HG03196 (cell line): ENCODE measurements at regions not wholly inside any gene's neighbourhood (a gene's known extent, or its start where the extent isn't known, plus 50 kb on each side); places are given as distances from the start of the nearest gene placed in this dataset.

Experiments used
- ATAC-seq: cut with Tn5 transposase; IDR thresholded peaks from one replicate; pipeline ENCODE4 v1.9.1; 2021; ENCODE audit not compliant: unreplicated experiment

DNA sequence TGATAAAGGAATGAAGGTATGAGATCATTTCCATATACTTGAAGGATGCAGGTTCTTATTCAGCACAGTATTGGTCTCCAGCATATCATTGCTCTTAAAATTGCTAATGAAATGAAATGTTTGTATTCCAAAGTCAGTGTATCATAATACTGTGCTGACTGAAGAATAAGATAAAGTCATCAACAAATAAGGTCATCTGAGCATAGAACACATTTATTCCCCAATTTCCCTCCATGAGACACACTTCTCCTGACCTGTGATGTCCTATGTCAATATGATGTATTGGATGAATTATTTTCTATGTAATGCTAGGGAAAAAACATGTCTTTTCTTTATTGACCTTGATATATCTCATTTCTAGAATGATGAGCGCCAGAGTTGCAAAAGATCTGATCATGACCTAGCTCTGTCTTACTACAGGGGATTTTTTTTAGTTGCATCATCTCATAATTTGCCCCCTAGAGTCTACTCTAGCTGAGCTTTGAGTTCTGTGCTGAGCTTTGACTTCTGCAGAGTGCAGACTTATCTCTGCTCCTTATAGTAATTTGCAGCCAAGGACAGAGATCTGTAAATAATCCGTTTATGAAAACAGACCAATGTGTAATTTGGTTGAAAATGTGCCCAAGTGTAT lies 859.8 kb downstream of the TRIB2 start:
- no peak for ATAC-seq

DNA sequence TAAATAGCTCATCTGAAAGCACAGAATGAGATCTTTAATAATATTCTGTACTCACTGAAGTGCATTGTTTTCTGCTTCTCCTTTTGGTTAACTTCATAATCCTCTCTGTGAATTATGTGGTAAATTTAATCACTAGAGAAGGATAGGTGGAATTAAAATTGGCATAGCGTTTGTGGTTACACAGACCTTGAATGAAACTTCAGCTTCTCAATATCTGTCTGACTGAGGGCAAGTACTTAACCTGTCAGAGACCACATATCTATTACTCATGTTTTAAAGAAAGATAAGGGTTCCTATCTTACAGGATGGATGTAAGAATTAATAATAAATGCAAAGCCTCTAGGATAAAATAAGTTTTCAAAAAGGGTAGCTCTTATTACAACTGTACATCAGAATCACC lies 861.8 kb downstream of the TRIB2 start:
- no peak for ATAC-seq

DNA sequence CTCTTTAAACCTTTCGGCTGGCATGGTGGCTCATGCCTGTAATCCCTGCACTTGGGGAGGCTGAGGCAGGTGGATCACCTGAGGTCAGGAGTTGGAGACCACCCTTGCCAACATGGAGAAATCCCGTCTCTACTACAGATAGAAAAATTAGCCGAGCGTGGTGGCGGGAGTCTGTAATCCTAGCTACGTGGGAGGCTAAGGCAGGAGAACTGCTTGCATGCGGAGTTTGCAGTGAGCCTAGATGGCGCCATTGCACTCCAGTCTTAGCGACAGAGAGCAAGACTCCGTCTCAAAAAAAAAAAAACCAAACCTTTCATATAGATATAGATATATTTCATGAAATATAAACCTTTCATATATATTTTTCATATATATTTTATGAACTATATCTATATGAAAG lies 864.7 kb downstream of the TRIB2 start:
- no peak for ATAC-seq

DNA sequence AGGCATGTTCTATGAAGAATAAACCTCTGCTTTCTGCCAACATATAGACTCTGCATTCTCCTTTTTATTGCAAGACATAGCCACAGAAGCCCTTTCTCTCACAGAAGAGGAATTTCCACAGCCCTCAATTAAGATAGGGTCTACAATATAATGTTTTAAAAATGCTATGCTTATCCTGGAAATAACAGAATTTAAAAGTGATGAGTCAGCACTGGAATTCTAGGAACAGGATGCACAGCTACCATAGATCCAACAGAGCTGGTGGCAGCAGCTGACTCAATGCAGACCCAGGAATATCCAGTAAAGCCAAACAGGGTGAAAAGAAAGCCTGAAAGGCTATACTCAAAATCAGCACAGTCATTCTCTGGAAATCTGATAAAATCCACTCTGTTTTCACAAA lies 866.9 kb downstream of the TRIB2 start:
- no peak for ATAC-seq

DNA sequence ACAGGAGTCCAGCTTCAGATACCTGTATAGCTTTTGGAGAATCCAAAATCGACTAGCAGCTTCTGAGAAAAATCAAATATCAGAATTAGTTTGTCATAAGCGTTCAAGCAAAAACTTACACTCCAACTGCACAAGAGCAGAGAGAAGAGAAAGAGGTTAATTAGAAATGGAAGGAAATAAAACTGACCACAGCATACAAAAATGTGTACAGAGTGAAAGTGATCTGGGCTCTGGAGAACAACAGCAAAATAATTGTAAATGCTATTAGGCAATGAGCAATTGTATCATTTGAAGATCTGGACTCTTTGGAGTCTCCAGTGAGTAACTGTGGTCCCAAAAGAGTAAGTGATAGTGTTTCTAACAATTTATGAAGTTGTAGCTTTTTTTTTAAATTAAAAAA lies 867.3 kb downstream of the TRIB2 start:
- no peak for ATAC-seq

DNA sequence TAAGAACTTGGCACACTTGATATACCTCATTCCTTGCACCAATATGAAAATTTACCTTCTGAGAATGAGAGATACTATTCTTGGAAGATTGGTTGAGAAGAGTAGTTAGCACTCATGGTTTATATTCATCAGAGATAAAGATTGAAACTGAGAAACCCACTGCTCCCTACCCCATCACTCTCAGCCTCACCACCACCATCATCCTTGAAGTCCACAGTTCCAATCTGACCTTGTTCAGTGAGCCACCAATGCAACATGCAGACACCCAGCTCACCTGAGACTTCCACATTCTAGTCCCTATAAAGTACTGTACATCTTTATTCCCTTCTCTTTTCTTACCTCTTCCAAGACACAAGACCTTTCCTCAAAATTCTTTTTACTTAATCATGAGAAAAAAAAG lies 869.0 kb downstream of the TRIB2 start:
- no peak for ATAC-seq

DNA sequence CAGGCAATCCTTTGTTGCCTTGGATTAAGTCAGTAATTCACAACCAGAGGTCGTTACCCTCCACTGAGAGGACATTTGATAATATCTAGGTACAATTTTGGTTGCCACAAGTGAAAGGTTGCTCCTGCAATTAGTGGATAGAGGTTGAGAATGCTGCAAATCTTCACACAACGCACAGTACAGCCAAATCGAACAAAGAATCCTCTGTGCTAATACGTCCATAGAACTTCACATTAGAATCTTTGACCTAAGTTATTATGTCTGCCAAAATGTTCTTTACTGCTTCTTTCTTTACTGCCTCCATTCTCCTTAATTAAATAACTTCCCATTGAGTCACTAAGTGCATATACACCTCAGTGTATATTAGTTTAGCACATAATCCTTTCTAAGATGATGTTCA lies 879.5 kb downstream of the TRIB2 start:
- ATAC-seq, result no peak

DNA sequence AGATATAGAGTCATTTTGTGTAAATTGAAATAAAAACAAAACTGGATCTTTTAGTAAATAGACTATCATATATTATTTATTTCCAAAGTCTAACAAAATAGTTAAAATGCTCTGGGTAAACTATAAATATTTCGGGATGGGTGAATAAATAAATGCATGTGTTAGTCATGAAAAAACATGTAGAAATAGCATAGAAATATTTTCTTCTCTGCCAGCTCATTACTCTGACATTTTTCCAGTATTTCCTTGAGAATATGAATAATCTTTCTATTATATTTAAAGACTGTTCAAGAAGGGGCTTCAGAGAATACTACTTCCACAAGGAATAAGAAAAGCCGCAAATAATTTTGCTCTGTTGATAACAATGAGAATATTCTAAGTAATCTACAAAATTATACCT lies 880.4 kb downstream of the TRIB2 start:
- no peak for ATAC-seq

DNA sequence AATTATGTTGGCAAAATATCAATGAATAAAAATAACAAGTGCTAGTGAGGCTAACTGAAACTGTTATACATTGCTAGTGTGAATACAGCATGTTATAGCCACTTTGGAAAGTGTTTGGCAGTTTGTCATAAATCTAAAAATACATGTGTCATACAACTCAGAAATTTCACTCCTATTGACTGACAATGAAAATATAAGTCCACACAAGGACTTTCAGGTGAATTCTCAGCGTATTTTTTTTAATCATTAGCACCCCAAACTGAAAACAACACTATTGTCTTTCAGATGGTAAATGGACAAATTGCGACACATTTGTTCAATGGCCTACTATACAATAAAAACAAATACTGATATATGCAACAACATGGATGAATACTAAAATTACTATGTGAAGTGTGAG lies 884.8 kb downstream of the TRIB2 start:
- no peak for ATAC-seq

DNA sequence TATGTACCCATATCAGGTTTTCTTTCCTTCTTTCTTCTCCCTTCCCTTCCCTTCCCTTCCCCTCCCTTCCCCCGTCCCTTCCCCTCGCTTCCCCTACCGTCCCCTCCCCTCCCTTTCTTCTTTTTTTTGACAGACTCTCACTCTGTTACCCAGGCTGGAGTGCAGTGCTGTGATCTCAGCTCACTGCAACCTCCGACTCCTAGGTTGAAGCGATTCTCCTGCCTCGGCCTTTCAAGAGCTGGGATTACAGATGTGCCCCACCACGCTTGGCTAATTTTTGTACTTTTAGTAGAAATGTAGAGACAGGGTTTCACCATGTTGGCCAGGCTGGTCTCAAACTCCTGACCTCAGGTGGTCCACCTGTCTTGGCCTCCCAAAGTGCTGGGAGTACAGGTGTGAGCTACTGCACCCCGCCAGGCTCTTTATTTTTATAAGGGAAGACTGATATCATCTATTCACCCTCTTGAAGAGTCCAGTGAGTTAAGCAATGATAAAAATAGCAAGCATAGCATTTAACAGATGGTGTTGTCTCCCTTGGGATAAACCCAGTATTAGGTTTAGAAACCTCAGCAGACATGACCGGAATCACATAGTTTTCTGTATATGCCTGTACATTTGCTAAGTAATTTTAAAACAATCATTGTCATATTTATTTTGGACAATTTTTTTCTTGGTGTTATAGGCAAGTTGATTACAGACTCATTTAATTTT lies 888.4 kb downstream of the TRIB2 start:
- no peak for ATAC-seq

DNA sequence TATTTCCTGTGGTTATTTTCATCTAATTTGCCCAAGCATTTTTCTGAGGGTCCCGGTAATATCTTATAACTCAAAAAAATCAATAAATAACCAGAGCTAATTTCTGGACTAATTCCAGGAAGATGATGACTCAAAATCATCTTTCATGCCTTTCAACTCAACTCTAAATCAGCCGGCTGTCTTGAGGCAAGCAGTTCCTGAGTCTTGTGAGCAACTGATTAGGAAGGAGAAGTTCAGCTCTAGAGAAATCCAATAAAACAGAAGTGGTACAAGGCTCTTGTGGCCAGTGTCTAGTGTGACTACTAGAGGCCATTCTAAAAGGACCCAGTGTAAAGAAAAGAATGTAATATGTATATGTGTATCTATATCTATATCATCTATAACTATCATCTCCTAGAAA lies 890.4 kb downstream of the TRIB2 start:
- no peak for ATAC-seq

DNA sequence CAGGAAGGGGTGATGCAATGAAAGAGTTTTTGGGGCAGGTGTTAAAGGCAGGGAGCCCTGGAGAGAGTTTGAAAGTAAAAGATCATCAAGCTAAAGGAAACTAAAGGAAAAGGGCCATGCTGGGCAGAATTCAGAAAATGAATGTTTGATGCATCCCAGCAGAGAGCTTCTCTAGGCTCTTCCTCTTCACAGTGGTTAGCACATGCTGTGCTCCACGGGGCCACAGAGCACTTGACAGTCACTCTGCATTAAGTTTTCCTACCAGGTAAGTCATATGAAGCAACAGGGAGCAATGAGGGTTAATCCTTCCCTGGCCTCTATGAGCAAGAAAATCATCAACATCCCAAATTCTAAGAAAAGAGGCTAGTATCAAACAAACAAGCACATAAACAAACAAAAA lies 895.2 kb downstream of the TRIB2 start:
- ATAC-seq, result no peak

DNA sequence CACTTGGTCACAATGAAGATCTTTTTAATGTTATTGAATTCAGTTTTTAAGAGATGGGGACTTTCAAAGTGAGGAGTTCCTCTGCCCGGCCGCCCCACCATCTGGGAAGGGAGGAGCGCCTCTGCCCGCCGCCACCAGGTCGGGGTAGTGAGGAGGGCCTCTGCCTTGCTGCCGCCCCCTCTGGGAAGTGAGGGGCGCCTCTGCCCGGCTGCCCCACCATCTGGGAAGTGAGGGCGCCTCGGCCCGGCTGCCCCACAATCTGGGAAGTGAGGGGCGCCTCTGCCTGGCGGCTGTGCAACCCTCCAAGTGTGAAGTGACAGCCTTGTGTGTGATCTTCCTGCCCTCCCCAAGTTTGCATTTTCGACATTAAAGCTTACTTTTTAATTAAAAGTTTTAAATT lies 899.3 kb downstream of the TRIB2 start:
- ATAC-seq, result no peak

DNA sequence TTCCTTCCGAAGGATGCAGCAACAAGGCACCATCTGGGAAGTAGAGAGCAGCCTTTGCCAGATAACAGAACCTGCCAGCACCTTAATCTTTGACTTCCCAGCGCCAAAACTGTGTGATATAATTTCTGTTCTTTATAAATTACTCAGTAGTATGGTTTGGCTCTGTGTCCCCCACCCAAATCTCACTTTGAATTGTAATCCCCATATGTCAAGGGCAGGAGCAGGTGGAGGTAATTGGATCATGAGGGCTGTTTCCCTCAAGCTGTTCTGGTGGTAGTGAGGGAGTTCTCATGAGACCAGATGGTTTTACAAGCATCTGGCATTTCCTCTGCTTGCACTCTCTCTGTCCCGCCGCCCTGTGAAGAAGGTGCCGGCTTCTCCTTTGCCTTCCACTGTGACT lies 899.9 kb downstream of the TRIB2 start:
- no peak for ATAC-seq

DNA sequence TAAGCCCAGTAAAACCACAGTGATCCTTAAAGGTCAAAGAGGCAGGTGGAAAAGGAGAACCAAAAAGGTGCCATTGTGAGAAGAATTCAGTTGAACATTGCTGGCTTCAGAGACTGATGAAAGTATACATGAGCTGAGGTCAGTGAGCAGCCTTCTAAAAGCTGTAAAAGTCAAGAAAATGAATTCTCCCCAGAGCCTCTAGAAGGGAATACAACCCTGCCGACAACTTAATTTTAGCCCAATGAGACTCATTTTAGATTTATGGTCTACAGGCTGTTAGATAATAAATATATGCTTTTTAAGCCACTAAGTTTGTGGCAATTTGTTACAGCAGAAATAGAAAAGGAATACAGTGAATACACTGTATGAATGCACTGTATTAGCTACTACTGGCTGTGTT lies 911.4 kb downstream of the TRIB2 start:
- ATAC-seq, result no peak

DNA sequence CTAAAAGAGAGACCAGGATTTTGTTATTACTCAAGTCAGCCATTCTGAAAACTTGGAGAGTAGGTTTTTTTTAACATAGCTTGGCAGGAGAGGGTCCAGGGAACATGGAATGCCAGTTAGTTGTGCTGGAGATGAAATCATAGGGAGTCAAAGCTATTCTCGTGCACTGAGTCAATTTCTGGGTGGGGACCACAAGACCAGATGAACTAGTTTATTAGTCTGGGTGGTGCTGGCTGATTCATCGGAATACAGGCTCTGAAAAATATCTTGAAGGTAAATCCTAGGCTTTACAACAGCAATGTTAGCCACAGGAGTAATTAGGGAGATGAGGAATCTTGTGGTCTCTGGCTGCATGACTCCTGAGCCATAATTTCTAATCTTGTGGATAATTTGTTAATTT lies 921.4 kb downstream of the TRIB2 start:
- ATAC-seq, result no peak

DNA sequence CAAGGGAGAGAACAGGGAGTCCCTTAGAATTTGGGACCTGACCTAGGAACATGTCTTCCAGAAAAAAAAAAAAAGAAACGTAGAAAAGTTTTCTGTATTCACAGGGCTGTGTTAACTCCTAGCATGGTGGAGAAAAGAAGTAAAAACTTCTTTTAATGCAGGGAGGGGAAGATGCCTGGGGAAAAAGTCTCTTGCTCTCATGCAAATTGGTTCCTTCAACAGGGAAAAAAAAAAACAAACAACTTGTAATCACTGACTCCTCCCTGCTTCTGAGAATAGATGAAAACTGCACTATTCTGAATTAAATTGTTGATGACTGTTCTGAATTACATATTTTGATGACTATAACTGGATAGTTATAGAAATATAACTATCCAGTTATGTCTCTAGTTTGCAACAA lies 933.2 kb downstream of the TRIB2 start:
- ATAC-seq, result no peak

DNA sequence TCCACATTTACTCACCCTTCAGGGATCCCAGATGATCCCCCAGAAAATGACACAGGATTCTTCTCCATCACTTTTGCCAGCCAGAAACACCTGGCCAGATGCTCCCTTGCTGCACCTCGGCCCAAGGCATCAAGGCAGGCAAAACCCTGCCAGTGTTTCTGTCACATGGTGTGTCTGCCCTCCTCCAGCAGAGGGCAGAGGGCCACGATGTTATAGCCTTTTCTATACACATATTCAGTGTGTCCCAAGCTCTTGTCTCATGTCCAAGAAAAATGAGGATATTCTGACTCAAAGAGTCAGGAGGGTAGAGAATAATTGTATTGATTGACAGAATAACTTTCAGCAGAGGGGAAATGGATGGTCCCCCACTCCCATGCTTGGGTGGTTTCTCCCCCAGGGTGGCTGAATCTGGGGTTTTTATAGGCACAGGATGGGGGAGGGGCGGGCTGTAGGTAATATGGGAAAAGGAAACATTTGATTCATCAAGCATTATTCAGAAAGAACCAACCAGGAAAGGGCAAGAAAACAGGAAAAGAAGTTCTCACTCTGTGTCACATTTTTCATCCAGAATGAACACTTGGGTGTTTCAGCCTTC lies 933.9 kb downstream of the TRIB2 start:
- no peak for ATAC-seq

DNA sequence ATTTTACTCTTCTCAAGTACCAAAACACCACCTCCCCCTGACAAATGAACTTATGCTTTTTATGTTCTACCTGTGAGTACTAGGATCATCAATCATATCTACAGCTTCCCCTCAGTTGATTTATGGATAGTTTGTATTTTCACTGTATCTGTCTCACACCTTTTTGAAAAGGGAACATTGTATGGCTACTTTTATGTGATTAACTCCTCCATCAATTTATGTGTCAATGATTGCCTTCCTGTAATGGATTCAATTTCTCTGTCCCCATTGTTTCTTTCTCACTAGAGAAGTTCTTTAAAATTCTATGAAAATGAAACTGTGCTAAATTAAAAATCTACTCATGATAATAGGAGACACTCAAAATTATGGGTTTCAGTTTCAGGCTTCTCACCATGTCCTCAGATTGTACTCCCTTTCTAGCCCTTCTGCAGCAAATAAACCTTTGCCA lies 935.0 kb downstream of the TRIB2 start:
- ATAC-seq, result peak; percentile 68

DNA sequence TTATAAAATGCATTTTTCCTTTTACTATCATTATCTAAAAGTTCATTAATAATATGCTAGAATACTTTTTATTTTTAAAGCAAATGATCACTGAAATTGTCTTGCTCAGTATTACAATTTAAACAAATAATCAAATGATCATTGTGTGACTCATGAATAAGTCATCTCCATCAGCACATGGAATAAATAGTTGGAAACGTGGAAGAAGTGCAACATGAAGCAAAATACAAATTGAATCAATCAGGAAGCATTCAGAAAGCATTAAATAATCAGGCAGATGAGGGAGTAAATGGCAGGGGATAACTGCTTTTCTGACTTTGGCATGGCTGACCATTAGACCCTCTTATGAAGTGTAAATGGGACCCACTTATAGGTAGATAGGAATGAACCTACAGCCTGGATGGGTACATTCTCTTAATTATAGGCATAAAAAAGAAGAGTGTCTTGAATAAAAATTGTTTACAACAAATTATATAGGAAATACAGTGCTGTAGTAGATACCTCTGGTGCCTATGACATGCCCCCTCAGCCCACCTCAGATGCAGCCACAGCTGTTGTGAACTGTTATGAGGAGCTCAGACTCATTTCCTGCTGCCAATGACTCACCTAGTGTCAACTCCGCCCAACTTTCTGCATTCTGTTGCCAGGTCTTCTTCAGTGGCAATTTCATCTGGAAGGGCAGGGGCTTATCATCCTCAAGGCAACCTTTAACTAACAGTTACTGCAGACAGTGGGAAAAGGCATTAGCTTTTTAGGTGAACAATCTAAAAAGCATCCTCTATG lies 936.0 kb downstream of the TRIB2 start:
- ATAC-seq, result peak; percentile 57

DNA sequence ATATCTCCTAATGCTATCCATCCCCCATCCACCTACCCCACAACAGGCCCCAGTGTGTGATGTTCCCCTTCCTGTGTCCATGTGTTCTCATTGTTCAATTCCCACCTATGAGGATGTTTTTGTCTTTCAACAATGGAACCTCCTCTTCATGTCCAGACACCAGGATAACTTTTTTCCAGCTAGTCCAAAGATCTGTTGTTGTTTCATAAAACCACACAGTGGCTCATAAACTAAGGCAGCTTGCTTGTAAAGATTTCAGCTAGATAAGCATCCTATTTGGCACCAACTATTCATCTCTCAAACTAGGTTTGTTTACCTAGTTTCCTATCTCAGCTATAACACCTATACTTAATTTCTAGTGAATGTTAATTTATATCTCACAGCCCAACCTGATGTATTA lies 937.7 kb downstream of the TRIB2 start:
- no peak for ATAC-seq

DNA sequence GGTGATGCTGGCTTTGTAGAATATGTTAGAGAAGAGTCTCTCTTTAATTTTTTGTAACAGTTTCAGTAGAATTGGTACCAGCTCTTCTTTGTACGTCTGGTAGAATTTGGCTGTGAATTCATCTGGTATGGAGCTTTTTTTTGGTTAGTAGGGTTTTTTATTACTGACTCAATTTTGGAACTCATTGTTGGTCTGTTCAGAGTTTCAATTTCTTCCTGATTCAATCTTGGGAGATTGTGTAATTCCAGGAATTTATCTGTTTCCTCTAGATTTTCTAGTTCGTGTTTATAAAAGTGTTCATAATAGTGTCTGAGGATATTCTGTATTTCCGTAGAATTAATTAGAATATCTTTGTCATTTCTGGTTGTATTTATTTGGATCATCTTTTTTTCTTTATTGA lies 943.5 kb downstream of the TRIB2 start:
- ATAC-seq, result no peak
